RWPE2 (cell line): ENCODE measurements at regions not wholly inside any gene's neighbourhood (a gene's known extent, or its start where the extent isn't known, plus 50 kb on each side); places are given as distances from the start of the nearest gene placed in this dataset.
A peak's percentile ranks its signal among the peaks of the same experiment; 100 is the strongest.

Experiments
- ATAC-seq: fragments of 200-7000 bp; cut with Tn5 transposase; 3 replicates; pipeline ENCODE4 v1.9.1; 2021; ENCODE audit warnings: low read depth
- DNase-seq: peaks from one replicate; pipeline ENCODE4 v3.0.0-alpha.2; 2020; ENCODE audit warnings: low spot score
- H3K27ac ChIP-seq: fragments of 450-650 bp; 2 replicates; pipeline ENCODE4 v1.5.1; 2017; ENCODE audit warnings: mild to moderate bottlenecking; ENCODE audit not compliant: poor library complexity, severe bottlenecking
- H3K27me3 ChIP-seq: fragments of 250-450 bp; sonication (Bioruptor Pico); 2 replicates; pipeline ENCODE4 v1.5.1; 2021; ENCODE audit warnings: mild to moderate bottlenecking, moderate library complexity; ENCODE audit not compliant: insufficient read depth, poor library complexity, severe bottlenecking
- H3K36me3 ChIP-seq: fragments of 250-450 bp; sonication (Bioruptor Pico); 2 replicates; pipeline ENCODE4 v1.5.1; 2020; ENCODE audit warnings: low read depth, mild to moderate bottlenecking, moderate library complexity
- H3K4me1 ChIP-seq: fragments of 250-450 bp; sonication (Bioruptor Pico); 2 replicates; pipeline ENCODE4 v1.5.1; 2021; ENCODE audit warnings: mild to moderate bottlenecking, moderate library complexity; ENCODE audit not compliant: insufficient read depth, poor library complexity, severe bottlenecking
- H3K4me3 ChIP-seq: fragments of 250-450 bp; sonication (Bioruptor Pico); 2 replicates; pipeline ENCODE4 v1.5.1; 2021; ENCODE audit warnings: mild to moderate bottlenecking, moderate library complexity; ENCODE audit not compliant: severe bottlenecking
- H3K9me3 ChIP-seq: fragments of 250-450 bp; sonication (Bioruptor Pico); 2 replicates; pipeline ENCODE4 v1.5.1; 2021; ENCODE audit warnings: mild to moderate bottlenecking, moderate library complexity; ENCODE audit not compliant: severe bottlenecking
- TF ChIP-seq, protein P1 (sequence below): fragments of 450-650 bp; IDR thresholded peaks from one replicate; pipeline ENCODE4 v1.5.1; 2017; ENCODE audit warnings: mild to moderate bottlenecking, moderate library complexity; ENCODE audit not compliant: poor library complexity, severe bottlenecking

GRCh38 chr2:163419000-163419830 lies 316.6 kb downstream of the FIGN start:
- Histone ChIP-seq H3K9me3 (no peaks in the 10 kb centered on the region), H3K27ac (no peak overlapping the region), H3K4me1 (no peaks in the 10 kb centered on the region), H3K4me3 (no peak overlapping the region), H3K36me3 (no peaks in the 10 kb centered on the region), H3K27me3 (no peaks in the 10 kb centered on the region)
- no peak for ATAC-seq
- DNase-seq = no peak
- TF ChIP-seq, protein P1, sequence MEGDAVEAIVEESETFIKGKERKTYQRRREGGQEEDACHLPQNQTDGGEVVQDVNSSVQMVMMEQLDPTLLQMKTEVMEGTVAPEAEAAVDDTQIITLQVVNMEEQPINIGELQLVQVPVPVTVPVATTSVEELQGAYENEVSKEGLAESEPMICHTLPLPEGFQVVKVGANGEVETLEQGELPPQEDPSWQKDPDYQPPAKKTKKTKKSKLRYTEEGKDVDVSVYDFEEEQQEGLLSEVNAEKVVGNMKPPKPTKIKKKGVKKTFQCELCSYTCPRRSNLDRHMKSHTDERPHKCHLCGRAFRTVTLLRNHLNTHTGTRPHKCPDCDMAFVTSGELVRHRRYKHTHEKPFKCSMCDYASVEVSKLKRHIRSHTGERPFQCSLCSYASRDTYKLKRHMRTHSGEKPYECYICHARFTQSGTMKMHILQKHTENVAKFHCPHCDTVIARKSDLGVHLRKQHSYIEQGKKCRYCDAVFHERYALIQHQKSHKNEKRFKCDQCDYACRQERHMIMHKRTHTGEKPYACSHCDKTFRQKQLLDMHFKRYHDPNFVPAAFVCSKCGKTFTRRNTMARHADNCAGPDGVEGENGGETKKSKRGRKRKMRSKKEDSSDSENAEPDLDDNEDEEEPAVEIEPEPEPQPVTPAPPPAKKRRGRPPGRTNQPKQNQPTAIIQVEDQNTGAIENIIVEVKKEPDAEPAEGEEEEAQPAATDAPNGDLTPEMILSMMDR = no peak

DNA sequence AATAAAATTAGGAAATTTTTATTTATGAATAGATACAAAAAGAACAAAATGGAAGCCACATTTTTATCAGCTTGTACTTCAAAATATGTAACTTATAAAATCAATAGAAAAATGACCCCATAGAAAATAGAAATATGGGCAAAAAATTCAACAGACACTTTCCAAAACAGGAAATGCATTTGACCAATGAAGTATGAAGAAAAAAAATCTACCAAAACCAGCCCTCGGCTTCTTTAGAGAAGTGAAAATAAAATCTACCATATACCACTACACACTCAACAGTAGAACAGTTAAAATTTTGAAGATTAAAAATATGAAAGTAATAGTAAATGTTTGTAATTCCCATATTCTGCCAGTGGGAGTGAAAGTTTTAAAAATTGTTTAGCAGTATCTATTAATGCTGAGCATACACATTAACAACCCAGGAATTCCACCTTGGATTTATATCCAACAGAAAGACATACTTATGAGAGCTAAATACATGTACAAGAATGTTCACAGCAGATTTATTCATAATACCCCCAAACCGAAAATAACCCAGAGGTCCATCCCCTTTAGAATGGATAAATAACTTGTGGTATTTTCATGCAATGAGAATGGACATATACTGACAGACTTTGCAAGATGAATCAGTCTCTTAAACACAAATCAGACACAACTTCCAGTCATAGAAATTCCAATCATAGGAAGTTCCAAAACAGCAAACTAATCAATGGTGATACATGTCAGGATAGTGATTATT lies 318.0 kb downstream of the FIGN start:
- no peak overlapping the region for H3K27ac ChIP-seq
- H3K36me3 ChIP-seq = no peaks in the 10 kb centered on the region
- no peaks in the 10 kb centered on the region for H3K9me3 ChIP-seq
- TF ChIP-seq, protein P1 = no peak
- ATAC-seq (no peak), DNase-seq (no peak)
- no peak overlapping the region for H3K4me3 ChIP-seq
- H3K4me1 ChIP-seq = no peaks in the 10 kb centered on the region
- H3K27me3 ChIP-seq = no peaks in the 10 kb centered on the region

- H3K9me3 ChIP-seq = no peaks in the 10 kb centered on the region
- no peak for DNase-seq
- ATAC-seq = no peak
- H3K4me3 ChIP-seq = no peak overlapping the region
- no peaks in the 10 kb centered on the region for H3K27me3 ChIP-seq
- TF ChIP-seq, protein P1 = no peak
- H3K36me3 ChIP-seq = no peaks in the 10 kb centered on the region
- no peaks in the 10 kb centered on the region for H3K4me1 ChIP-seq
- no peak overlapping the region for H3K27ac ChIP-seq
These were observed 321.7 kb downstream of the FIGN start for GRCh38 chr2:163414121-163414520.

DNA sequence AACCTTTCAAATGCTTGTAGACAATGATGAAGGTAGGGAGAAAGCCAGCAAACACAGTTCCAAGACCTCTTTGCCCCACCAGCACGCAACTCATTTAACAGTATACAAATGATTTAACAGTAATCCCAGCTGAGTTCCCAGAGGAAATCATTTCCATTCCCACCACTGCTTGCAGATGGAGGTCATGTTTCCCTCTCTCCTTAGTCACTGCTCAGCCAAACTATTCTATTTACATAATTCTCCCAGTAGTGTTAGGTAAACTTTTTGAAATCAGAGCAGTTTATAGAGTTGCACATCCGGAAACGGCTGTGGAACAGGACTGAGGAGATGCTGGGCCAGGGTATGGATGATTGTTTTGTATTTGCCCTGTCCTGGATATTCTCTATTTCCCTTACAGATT lies 328.5 kb downstream of the FIGN start:
- no peaks in the 10 kb centered on the region for H3K4me1 ChIP-seq
- H3K9me3 ChIP-seq = no peaks in the 10 kb centered on the region
- no peak overlapping the region for H3K27ac ChIP-seq
- DNase-seq = no peak
- TF ChIP-seq, protein P1 = no peak
- H3K36me3 ChIP-seq = no peaks in the 10 kb centered on the region
- ATAC-seq = 0 out of 3 replicates have a peak, but pooled peaks have one; percentile 31
- H3K4me3 ChIP-seq = no peak overlapping the region
- H3K27me3 ChIP-seq = no peaks in the 10 kb centered on the region
